ENCODE measurements at regions not wholly inside any gene's neighbourhood (a gene's known extent, or its start where the extent isn't known, plus 50 kb on each side); places are given as distances from the start of the nearest gene placed in this dataset.

DNA sequence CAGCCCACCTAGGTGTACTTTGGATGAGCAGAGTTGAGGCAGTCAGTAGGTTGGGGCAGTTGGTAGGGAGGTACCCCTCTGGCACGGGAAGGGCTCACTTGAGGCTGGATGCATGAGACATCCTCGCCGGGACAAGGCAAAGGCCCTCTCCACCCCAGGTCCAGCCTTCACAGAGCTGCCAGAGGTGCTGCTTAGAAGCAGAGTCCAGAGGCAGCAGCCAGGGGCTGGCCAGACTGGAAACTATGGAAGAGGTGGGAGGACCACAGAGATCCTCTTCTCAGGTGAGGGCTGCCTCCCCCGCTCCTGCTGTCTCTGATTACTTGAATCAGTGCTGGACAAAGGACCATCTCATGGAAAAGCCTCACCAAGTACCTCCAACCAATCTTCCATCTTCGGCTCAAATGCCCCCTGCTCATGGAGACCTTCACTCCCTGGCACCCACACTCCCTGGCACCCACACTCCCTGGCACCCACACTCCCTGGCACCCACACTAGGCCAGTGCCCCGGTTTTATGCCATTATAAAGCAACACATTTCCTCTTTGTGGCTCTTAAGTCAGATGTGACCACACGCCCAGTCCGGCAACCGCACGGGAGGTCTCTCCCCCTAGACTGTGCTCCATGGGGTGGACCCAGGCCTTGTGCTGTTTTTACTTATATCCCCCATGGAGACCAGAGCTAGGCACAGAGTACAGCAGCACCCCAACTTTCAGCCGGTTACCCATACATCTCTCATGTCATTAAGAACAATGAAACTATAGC, 100.1 kb downstream of the YTHDF1 start:
- no peak for DNase-seq (ENCODE audit: low read depth)

DNA sequence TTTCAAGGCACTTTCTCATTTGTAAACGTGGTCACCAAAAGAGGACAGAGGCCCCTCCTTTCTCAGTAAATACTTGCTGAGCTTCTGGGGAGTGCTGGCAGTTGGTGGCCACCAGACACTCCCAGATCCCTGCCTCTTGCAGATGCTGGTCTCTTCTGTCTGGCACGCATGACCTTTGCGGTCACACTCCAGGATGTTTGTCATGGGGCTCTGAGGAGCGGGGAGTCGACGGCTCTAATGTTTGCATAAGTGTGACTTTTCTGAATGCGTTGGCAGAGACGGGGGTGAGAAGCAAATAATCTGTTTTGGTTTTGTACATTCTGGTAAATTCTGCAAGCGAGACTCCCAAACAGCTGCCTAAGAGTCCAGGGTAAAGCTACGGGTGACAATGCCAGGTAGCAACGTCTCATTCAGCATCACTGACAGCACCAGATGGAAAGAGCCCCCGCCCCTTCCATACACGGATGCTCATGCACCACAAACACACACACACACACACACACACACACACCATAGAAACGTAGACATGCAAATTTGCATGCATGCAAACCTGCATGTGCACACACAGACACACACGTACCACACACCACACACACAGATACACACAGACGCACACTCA, 101.1 kb downstream of the YTHDF1 start:
- DNase-seq (ENCODE audit: low read depth) = no peak

DNA sequence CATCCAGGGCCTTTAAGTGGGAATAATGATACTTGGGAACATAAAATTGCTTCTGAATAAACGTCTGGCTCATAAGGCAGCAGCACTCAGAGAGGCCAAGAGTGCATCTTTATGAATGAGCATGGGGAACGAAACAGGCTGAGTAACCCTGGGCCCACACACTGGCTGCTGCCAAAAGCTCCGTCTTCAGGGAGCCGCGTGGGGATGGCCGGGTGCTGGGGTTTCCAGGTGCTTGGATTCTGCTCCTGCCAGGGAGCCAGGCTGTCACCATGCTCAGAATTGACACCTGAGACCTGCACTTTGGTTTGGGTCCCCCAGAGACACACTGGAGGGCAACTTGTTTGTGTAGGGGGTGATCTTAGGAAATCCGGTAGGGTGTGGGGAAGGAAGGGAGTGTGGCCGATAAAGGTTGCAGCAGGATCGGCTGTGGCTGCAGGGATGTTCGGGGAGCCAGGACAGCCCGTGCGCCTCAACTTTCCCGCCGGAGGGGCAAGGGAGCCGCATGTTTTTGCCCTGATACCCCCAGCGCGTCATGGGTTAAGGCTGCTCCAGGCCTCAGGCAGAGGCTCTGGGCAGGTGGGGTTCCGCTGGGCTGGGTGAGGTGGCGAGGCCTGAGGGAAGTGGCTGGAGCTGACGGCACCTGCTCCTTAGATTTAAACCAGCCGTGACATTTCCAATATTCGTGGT, 101.8 kb downstream of the YTHDF1 start:
- no peak for DNase-seq (ENCODE audit: low read depth)

- no peak for DNase-seq (ENCODE audit: low read depth)
These were observed 103.3 kb downstream of the YTHDF1 start for GRCh38 chr20:63112491-63113219.

DNA sequence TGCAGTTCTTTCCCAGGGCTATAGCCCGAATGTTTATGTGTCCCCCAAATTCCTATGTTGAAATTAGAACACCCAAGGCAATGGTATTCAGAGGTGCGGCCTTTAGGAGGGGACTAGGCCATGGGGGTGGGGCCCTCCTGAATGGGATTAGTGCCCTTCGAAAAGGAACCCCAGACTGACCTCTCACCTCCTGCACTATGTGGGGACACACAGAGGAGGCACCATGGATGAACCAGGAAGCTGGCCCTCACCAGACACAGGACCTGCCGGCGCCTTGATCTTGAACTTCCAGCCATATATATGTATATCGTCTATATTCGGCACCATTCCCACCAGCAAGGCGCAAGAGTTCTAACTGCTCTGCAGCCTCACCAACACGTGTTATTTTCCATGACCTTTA, 101.5 kb upstream of the BHLHE23 start:
- DNase-seq (ENCODE audit: low read depth) = no peak

GRCh38 chr20:63107449-63108200, 100.9 kb upstream of the BHLHE23 start:
- no peak for DNase-seq (ENCODE audit: low read depth)

- no peak for DNase-seq (ENCODE audit: low read depth)
These were observed 100.1 kb upstream of the BHLHE23 start for GRCh38 chr20:63106765-63107448.

GRCh38 chr20:63106108-63106764, 99.5 kb upstream of the BHLHE23 start:
- DNase-seq (ENCODE audit: low read depth) = no peak

- DNase-seq (ENCODE audit: low read depth) = no peak
These were observed 98.7 kb upstream of the BHLHE23 start for GRCh38 chr20:63105211-63106107.

GRCh38 chr20:63104312-63105181, 97.8 kb upstream of the BHLHE23 start:
- no peak for DNase-seq (ENCODE audit: low read depth)

- peak; percentile 10 for DNase-seq (ENCODE audit: low read depth)
These were observed 96.9 kb upstream of the BHLHE23 start for GRCh38 chr20:63103402-63104311.

GRCh38 chr20:63102721-63103375, 96.1 kb upstream of the BHLHE23 start:
- DNase-seq (ENCODE audit: low read depth) = peak; percentile 64

DNA sequence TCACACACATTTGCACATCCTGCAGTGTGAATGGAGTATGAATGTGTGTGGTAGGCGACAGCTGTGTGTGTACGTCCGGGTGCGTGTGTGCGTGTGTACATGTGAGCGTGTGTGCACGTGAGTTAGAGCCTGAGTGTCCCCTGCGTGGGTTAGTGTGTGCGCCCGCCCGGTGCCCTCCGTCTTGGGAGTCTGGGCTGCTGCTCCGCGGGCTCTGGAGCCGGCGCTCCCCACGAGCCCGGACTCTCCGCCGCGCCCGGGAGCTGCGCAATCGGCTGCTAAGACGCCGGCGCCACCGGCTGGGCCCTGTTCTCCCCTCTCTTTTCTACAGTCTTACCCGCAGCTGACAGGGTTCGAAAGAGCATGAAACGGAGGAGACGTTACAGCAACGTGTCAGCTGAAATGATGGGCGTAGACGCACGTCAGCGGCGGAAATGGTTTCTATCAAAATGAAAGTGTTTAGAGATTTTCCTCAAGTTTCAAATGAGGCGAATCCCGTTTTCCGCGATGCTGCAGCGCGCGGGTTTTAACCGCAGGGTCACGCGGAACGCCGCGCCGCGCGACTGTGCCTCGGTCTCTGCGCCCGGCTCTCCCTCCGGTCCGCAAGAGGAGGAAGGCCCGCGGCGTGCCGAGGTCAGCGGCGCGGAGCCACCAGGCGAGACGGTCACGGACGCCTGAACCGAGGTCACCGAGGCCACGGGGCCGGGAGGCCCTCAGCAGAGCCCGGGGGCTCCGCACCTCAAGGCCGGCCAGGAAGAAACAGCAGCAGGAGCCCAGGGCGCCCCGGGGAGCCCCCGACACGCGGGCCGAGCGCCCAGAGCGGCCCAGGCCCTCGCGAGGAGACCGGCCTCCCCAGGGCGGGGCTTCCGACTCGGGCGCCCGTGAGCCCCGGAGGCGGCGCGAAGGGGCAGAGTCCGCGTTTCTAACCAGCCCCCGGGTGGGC, 95.3 kb upstream of the BHLHE23 start:
- DNase-seq (ENCODE audit: low read depth) = peak; percentile 56

DNA sequence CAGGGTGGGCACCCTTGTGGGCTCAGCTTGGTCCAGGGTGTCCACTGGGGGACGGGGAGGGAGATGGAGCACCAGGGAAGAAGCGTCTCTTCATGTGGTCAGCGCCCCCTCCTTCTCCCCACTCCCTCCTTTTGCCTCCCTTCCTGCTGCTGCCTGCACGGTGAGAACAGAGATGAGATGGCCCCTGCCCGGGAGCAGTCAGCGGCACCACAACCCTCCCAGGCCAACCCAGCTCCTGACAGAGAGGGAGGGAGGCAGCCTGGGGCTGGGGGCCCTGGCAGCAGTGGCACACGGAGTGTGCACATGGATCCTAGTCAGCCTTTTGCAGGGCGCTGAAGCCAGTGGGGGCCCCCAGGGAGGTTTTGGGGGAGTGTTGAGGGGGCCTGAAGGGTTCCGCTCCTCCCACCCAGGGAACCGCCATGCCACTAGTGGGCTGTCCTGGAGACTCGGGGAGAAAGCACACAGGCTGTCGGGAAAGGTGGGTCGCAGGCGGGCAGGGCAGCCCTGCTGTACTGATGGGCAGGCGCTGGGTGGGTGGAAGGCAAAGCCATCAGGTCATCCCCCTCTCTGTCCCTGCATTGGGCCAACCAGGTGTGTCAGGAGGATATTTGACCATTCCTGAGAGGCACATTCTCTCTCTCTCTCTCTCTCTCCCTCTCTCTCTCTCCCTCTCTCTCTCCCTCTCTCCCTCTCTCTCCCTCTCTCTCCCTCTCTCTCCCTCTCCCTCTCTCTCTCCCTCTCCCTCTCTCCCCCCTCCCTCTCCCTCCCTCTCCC, 94.3 kb upstream of the BHLHE23 start:
- DNase-seq (ENCODE audit: low read depth) = no peak

Data from iris pigment epithelial cell (primary cell).